ENCODE measurements at regions not wholly inside any gene's neighbourhood (a gene's known extent, or its start where the extent isn't known, plus 50 kb on each side); places are given as distances from the start of the nearest gene placed in this dataset.

DNA sequence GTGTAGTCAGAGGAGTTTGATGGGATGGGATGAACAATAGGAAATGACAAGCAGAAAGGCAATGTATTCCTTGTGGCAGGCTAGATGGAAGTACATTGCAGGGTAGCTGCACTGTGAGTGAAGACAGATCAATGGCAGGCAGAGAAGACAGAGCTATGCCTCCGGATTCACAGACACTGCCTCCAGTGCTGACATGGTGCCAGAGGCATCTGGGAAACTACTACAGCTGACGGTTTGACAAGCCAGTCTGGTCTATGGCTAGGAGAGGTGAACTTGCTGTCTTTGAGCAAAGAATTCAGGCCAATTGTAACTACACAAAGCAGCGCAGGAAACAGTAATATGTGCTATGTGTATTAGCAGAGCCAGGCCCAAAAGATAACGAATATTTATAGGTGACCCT, 193.5 kb downstream of the DIO2 start:
- TF ChIP-seq POLR2A (IDR thresholded peaks at IDR 0.05): no peak
- TF ChIP-seq, protein P1, sequence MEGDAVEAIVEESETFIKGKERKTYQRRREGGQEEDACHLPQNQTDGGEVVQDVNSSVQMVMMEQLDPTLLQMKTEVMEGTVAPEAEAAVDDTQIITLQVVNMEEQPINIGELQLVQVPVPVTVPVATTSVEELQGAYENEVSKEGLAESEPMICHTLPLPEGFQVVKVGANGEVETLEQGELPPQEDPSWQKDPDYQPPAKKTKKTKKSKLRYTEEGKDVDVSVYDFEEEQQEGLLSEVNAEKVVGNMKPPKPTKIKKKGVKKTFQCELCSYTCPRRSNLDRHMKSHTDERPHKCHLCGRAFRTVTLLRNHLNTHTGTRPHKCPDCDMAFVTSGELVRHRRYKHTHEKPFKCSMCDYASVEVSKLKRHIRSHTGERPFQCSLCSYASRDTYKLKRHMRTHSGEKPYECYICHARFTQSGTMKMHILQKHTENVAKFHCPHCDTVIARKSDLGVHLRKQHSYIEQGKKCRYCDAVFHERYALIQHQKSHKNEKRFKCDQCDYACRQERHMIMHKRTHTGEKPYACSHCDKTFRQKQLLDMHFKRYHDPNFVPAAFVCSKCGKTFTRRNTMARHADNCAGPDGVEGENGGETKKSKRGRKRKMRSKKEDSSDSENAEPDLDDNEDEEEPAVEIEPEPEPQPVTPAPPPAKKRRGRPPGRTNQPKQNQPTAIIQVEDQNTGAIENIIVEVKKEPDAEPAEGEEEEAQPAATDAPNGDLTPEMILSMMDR (IDR thresholded peaks at IDR 0.05): no peak

Measured in body of pancreas (tissue), 4 donors.